ENCODE measurements at regions not wholly inside any gene's neighbourhood (a gene's known extent, or its start where the extent isn't known, plus 50 kb on each side); places are given as distances from the start of the nearest gene placed in this dataset.

GRCh38 chr14:37763266-37763665 is 167.8 kb downstream of the TTC6 start:
- TF ChIP-seq CTCF (IDR thresholded peaks at IDR 0.05): no peak
- no peak for TF ChIP-seq POLR2A (IDR thresholded peaks at IDR 0.05)

Measured in uterus (tissue), 2 donors.